ENCODE measurements at regions not wholly inside any gene's neighbourhood (a gene's known extent, or its start where the extent isn't known, plus 50 kb on each side); places are given as distances from the start of the nearest gene placed in this dataset.

DNA sequence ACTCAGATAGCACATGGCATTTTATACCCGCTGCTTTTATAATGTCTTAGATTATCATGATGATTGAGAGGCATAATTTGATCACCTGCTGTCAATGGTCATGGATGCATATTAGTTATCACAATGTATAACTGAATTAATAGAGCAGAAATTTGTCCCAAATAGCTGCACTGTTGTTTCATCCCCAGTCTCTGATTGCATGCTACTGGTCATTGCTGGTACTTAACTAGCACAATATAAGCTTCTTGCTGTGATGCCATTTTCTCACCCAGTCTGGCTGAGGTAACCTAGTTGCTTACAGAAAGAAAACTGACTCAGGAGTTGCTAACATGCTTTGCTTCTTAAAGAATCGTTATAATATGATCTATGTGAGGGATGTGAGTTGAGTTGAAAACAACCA, 76.8 kb upstream of the PLEKHA5 start:
- POLR2A ChIA-PET (ENCODE audit: partially characterized antibody) = interaction anchor here (0.8 kb wide), 1 partner anchor 76 kb away, joined by 4 read pairs; no protein-coding TSS in a partner anchor
- Histone ChIP-seq H2BK12ac (ENCODE audit: low read depth, low read length) (no peak overlapping the region), H3K23me2 (ENCODE audit: low read depth, low read length) (no peaks in the 10 kb centered on the region; the same call in 1 of the 2 replicates), H3K56ac (replicated peaks; ENCODE audit: insufficient read length, low read depth, low read length) (no peak overlapping the region), H3K9me3 (ENCODE audit: insufficient read depth in 2 of 2, low read depth in 1 of 2, low read length in 1 of 2) (no peaks in the 10 kb centered on the region), H4K20me1 (replicated peaks in 1 of 2; ENCODE audit: control insufficient read depth in 1 of 2, insufficient read depth in 2 of 2, low read length in 2 of 2) (no peaks in the 10 kb centered on the region), H3K4me1 (replicated peaks in 1 of 4; ENCODE audit: control insufficient read depth in 3 of 4, insufficient read depth in 4 of 4, low read length in 3 of 4) (no peaks in the 10 kb centered on the region), H3K4ac (replicated peaks; ENCODE audit: insufficient read length, low read depth, low read length) (no peak overlapping the region), H3K14ac (ENCODE audit: insufficient read length) (no peak overlapping the region), H2BK120ac (replicated peaks; ENCODE audit: low read depth, low read length) (no peak overlapping the region), H3K23ac (ENCODE audit: insufficient read length) (no peak overlapping the region), H2BK20ac (ENCODE audit: low read length) (no peak overlapping the region), H3K18ac (ENCODE audit: extremely low read depth, low read length) (no peak overlapping the region), H4K5ac (ENCODE audit: insufficient read length, low read depth, low read length) (no peak overlapping the region), H3K27ac (ENCODE audit: low read depth, low read length) (no peak overlapping the region), H2AFZ (ENCODE audit: low read length) (no peak overlapping the region), H2AK5ac (ENCODE audit: low read depth, low read length) (no peak overlapping the region), H3K36me3 (ENCODE audit: control insufficient read depth in 2 of 4, insufficient read depth in 4 of 4, low read length in 3 of 4) (no peaks in the 10 kb centered on the region), H3K79me1 (ENCODE audit: low read depth, low read length) (no peaks in the 10 kb centered on the region), H2BK5ac (ENCODE audit: low read depth, low read length) (no peak overlapping the region), H3K79me2 (ENCODE audit: control insufficient read depth in 1 of 2, insufficient read depth in 2 of 2, low read length in 2 of 2) (no peaks in the 10 kb centered on the region), H3K9ac (replicated peaks in 1 of 4; ENCODE audit: extremely low read depth in 1 of 4, low read depth in 3 of 4, low read length in 3 of 4) (no peak overlapping the region), H2BK15ac (ENCODE audit: low read length) (no peak overlapping the region), H4K8ac (ENCODE audit: extremely low read depth, insufficient read depth, low read length) (no peak overlapping the region), H4K91ac (replicated peaks; ENCODE audit: insufficient read length, low read length) (no peak overlapping the region), H3K27me3 (replicated peaks in 1 of 4; ENCODE audit: control insufficient read depth in 3 of 4, extremely low read depth in 1 of 4, insufficient read depth in 3 of 4, low read length in 3 of 4) (no peaks in the 10 kb centered on the region), H3K4me2 (ENCODE audit: insufficient read depth in 1 of 2, low read depth in 2 of 2, low read length in 2 of 2) (no peak overlapping the region), H3K4me3 (ENCODE audit: extremely low read depth in 1 of 4, insufficient read depth in 2 of 4, low read depth in 3 of 4, low read length in 4 of 4) (no peak overlapping the region)
- 43% methylated on average over 2 of the region's 2 CpGs; no CpG with 5 or more reads in 1 of the 2 experiments for WGBS, 2 experiments (ENCODE audit: extremely low coverage in 1 of 2, insufficient coverage in 1 of 2, insufficient read length in 1 of 2, insufficient replicate concordance in 2 of 2, low coverage in 1 of 2, low lambda C conversion rate in 2 of 2, missing lambda C conversion rate in 1 of 2)
- CTCF ChIA-PET (ENCODE audit: partially characterized antibody) = no interaction called here
- DNase-seq (ENCODE audit: low read depth in 1 of 2, low spot score in 2 of 2) (no peak), FAIRE-seq (no peak)
- TF ChIP-seq RAD21 (IDR thresholded peaks at IDR 0.05 in 1 of 2, conservative IDR thresholded peaks at IDR 0.05 in 1 of 2; ENCODE audit: low read depth in 2 of 2, low read length in 2 of 2) (peak in 1 of 2 experiments; percentile 5; a peak in 2 of 4 replicates), KDM4A (IDR thresholded peaks at IDR 0.05; ENCODE audit: low read depth, low read length, severe bottlenecking) (no peak)

All from H1 (cell line).